ENCODE measurements at regions not wholly inside any gene's neighbourhood (a gene's known extent, or its start where the extent isn't known, plus 50 kb on each side); places are given as distances from the start of the nearest gene placed in this dataset.

DNA sequence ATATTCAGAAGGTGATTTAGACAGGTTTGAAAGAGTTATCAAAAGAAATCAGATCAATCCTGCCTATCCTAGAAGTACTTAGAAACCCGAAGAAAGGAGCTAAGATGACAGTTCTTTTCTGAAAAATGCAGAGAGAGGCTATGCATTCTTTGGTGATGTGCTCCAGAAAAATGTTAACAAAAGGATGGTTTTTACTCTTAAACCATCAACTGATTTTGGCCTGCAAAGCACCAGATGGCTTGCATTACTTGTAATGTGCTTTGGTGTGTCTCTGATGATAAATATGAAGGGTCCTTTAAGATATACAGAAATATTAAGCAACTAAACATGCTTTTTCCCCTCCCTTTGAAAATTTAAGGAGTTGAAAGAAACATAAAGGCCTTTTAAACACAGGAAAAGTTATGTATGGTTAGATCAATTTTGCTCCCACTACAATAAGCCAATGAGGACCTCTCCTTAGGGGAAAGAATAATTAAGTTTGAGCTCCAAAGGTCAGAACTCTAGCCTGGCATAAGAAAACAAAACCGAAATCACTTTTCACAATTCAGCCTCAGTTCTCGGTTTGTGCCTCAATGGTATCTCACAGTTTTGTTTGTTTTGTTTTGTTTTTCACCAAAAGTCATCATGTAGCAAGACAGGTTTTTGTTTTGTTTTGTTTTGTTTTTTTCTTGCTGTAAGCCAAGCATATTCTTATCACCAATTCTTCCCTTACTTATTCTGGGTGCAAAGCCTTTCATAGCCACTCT lies 302.4 kb upstream of the NT5C1B start:
- no peaks in the 10 kb centered on the region for H3K36me3 ChIP-seq (ENCODE audit: control insufficient read depth, insufficient read depth, low read length)
- WGBS, 2 experiments (ENCODE audit: insufficient coverage in 2 of 2): 100% methylated on average over 1 of the region's 3 CpGs; no CpG with 5 or more reads in 1 of the 2 experiments
- H3K27ac ChIP-seq (ENCODE audit: low read depth, low read length, severe bottlenecking): no peak overlapping the region
- H3K9me3 ChIP-seq (ENCODE audit: control insufficient read depth, low read length): no peaks in the 10 kb centered on the region
- no peaks in the 10 kb centered on the region for H3K4me1 ChIP-seq (ENCODE audit: control insufficient read depth, insufficient read depth, low read length, poor library complexity, severe bottlenecking)
- no peak overlapping the region for H3K4me3 ChIP-seq (ENCODE audit: extremely low read depth, insufficient read depth, low read length, poor library complexity, severe bottlenecking)

DNA sequence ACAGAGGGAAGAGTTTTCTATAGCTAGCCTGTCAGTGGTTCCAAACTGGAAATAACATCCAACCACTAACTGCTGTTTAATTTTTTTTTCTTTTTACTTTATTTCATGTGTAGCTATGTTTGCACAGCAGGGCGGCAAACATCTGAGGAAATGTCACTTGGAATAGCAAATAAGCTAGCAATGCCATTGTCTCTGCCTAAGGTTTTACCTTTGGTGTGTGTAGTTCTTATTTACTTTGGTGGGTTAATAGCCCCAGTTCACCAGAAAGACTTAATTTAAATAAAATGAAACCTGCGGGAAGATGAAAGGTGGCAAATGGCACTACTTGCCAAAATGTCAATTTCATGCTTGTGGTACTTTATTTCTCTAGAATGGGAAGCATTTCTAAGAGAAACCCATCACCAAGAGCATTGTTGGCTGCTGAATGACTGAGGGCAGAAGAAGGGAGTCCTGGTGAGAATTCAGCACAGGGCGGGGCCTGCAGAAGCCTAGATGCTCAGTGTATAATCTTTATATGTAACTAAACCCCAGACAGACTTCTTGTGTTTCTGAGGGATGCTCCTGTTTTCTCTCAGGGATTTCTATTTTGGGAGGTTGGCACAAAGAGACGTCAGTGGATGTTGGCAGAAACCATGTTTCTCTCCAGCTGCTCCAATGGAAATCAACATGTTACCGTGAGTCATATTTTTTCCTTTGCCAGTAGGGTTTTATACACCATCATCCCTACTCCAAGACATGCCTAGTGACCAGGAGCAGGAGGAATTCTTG lies 300.4 kb upstream of the NT5C1B start:
- H3K4me3 ChIP-seq (ENCODE audit: extremely low read depth, insufficient read depth, low read length, poor library complexity, severe bottlenecking): no peak overlapping the region
- 83 to 100% methylated on average over 1 of the region's 5 CpGs for whole genome bisulfite sequencing, 2 experiments (ENCODE audit: insufficient coverage in 2 of 2)
- H3K9me3 ChIP-seq (ENCODE audit: control insufficient read depth, low read length): no peaks in the 10 kb centered on the region
- no peaks in the 10 kb centered on the region for H3K4me1 ChIP-seq (ENCODE audit: control insufficient read depth, insufficient read depth, low read length, poor library complexity, severe bottlenecking)
- H3K27ac ChIP-seq (ENCODE audit: low read depth, low read length, severe bottlenecking): no peak overlapping the region
- H3K36me3 ChIP-seq (ENCODE audit: control insufficient read depth, insufficient read depth, low read length): no peaks in the 10 kb centered on the region

DNA sequence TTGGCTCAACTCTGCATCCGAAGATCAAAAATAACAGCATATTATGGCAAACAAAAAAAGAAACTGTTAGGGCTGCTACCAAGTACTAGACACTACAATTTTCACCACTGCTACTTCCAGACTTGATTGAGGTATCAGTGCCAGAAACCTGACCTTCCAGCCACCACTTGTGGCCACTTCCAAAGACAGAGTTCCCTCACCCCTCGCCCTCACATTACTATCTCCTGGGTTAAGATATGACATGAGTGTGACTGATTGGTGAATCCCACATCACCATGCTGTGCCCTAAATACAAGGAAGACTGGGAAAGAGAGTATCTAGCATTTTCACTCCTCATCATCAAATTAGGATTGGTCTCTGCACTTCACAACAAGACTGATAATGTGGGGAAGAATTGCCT lies 296.1 kb upstream of the NT5C1B start:
- H3K4me1 ChIP-seq (ENCODE audit: control insufficient read depth, insufficient read depth, low read length, poor library complexity, severe bottlenecking): no peaks in the 10 kb centered on the region
- H3K4me3 ChIP-seq (ENCODE audit: extremely low read depth, insufficient read depth, low read length, poor library complexity, severe bottlenecking): no peak overlapping the region
- WGBS, 2 experiments (ENCODE audit: insufficient coverage in 2 of 2): 100% methylated on average over 1 of the region's 2 CpGs; no CpG with 5 or more reads in 1 of the 2 experiments
- H3K9me3 ChIP-seq (ENCODE audit: control insufficient read depth, low read length): no peaks in the 10 kb centered on the region
- H3K27ac ChIP-seq (ENCODE audit: low read depth, low read length, severe bottlenecking): no peak overlapping the region
- H3K36me3 ChIP-seq (ENCODE audit: control insufficient read depth, insufficient read depth, low read length): no peaks in the 10 kb centered on the region

DNA sequence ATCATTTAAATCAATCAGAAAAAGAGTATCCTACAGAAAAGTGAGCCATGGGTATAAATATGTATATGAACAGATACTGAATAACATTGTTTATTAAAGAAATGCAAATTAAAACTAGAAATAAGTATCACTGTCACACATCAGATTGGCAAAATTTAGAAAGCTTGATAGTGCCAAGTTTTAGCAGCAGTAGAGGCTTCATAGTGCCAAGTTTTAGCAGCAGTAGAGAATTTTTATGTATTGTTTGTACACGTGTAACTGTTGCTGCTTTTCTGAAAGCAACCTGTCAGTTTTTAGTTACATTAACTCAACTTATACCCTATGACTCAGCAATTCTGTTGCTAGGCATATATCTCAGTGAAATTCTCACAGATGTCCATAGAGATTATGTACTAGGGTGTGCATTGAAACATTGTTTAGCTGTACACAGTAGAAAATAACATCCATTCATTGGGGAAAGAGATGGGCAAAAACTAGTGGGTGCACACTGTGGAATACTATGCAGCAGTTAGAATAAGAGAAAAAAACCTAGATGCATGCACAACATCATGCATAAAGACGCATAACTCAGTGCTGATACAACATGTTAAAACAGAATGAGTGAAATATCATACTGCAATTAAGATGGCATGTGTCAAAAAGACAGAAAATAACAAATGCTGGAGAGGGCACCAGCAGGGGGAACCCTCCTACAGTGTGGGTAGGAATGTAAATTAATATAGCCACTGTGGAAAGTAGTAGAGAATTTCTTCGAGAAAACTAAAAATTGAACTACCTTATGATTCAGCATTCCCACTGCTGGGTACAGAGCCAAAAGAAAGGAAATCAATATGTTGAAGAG lies 294.5 kb upstream of the NT5C1B start:
- Histone ChIP-seq H3K4me3 (ENCODE audit: extremely low read depth, insufficient read depth, low read length, poor library complexity, severe bottlenecking) (no peak overlapping the region), H3K4me1 (ENCODE audit: control insufficient read depth, insufficient read depth, low read length, poor library complexity, severe bottlenecking) (no peaks in the 10 kb centered on the region), H3K27ac (ENCODE audit: low read depth, low read length, severe bottlenecking) (no peak overlapping the region), H3K36me3 (ENCODE audit: control insufficient read depth, insufficient read depth, low read length) (no peaks in the 10 kb centered on the region), H3K9me3 (ENCODE audit: control insufficient read depth, low read length) (no peaks in the 10 kb centered on the region)
- whole genome bisulfite sequencing, 2 experiments (ENCODE audit: insufficient coverage in 2 of 2): 90% methylated on average over 2 of the region's 3 CpGs; no CpG with 5 or more reads in 1 of the 2 experiments

DNA sequence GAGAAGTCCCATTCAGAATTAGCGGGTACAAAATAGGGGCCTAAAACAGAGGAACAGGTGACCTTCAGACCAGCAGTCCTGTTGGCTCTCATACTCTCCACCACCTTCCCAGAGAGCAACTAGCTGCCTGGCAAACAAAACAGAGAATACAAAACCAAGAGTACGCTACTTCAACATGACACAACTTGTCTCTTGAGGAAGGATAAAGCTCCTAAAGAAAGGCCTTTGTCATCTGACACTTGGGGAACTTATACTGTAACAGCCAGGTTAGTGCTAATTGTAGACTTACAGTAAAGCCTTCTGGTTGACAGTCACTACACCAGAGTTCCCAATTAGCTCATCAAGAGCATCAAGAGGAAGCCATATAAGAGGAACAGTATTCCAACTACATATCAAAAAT lies 282.1 kb upstream of the NT5C1B start:
- Histone ChIP-seq H3K4me1 (ENCODE audit: control insufficient read depth, insufficient read depth, low read length, poor library complexity, severe bottlenecking) (no peaks in the 10 kb centered on the region), H3K9me3 (ENCODE audit: control insufficient read depth, low read length) (no peaks in the 10 kb centered on the region), H3K27ac (ENCODE audit: low read depth, low read length, severe bottlenecking) (no peak overlapping the region), H3K4me3 (ENCODE audit: extremely low read depth, insufficient read depth, low read length, poor library complexity, severe bottlenecking) (no peak overlapping the region), H3K36me3 (ENCODE audit: control insufficient read depth, insufficient read depth, low read length) (no peaks in the 10 kb centered on the region)
- 92% methylated on average over 1 of the region's 2 CpGs for WGBS, 2 experiments (ENCODE audit: insufficient coverage in 2 of 2)

DNA sequence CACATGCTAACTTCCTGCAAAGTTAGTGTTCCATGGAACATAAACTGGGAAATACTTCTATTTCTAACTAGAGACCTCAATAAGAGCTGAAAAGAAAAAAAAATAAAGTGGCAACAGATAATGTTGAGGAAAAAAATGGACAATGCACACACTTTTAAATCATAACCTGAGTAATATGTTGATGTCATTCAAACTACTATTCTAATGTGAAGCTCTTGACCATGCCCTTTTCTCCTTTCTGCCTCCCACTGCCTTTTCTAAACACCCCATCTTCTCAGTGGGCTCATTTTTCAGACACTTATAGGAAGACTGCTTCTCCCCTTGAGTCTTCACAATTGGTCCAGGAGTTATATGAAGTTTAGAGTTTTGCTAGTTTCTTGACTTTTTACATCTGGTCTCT lies 280.9 kb upstream of the NT5C1B start:
- H3K4me3 ChIP-seq (ENCODE audit: extremely low read depth, insufficient read depth, low read length, poor library complexity, severe bottlenecking): no peak overlapping the region
- no peak overlapping the region for H3K27ac ChIP-seq (ENCODE audit: low read depth, low read length, severe bottlenecking)
- no peaks in the 10 kb centered on the region for H3K36me3 ChIP-seq (ENCODE audit: control insufficient read depth, insufficient read depth, low read length)
- H3K4me1 ChIP-seq (ENCODE audit: control insufficient read depth, insufficient read depth, low read length, poor library complexity, severe bottlenecking): no peaks in the 10 kb centered on the region
- H3K9me3 ChIP-seq (ENCODE audit: control insufficient read depth, low read length): no peaks in the 10 kb centered on the region

DNA sequence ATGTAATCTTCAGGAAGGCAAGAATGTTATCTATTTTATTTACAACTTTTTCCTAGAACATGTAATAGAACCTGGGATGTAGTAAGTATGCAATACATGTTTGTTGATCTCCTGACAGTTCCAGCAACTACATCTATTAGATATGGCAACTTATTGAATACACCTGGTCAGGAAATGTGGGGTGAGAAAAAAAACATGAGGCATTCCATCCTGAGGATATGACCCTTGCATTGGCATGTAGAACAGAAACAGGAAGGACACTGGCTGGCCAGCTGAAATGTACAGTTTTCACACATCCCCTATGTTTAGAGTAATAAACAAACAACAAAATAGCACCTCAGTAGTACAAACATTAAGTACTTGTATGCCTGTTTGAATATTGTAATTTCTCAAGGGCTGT lies 272.6 kb upstream of the NT5C1B start:
- no peaks in the 10 kb centered on the region for H3K9me3 ChIP-seq (ENCODE audit: control insufficient read depth, low read length)
- no peak overlapping the region for H3K4me3 ChIP-seq (ENCODE audit: extremely low read depth, insufficient read depth, low read length, poor library complexity, severe bottlenecking)
- H3K36me3 ChIP-seq (ENCODE audit: control insufficient read depth, insufficient read depth, low read length): no peaks in the 10 kb centered on the region
- no peak overlapping the region for H3K27ac ChIP-seq (ENCODE audit: low read depth, low read length, severe bottlenecking)
- H3K4me1 ChIP-seq (ENCODE audit: control insufficient read depth, insufficient read depth, low read length, poor library complexity, severe bottlenecking): no peaks in the 10 kb centered on the region

DNA sequence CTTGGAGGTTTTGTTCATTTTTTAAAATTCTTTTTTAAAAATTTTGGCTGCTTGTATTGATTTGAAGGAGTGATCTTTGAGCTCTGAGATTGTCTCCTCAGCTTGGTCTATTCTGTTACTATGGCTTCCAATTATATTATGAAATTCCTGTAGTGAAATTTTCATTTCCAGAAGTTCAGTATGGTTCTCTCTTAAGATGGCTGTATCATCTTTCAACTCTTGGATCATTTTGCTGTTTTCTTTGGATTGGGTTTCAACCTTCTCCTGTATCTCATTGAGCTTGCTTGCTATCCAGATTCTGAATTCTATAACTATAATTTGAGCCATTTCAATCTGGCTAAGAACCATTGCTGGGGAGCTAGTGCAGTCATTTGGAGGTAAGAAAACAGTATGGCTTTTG lies 270.8 kb upstream of the NT5C1B start:
- Histone ChIP-seq H3K27ac (ENCODE audit: low read depth, low read length, severe bottlenecking) (no peak overlapping the region), H3K4me1 (ENCODE audit: control insufficient read depth, insufficient read depth, low read length, poor library complexity, severe bottlenecking) (no peaks in the 10 kb centered on the region), H3K9me3 (ENCODE audit: control insufficient read depth, low read length) (no peaks in the 10 kb centered on the region), H3K4me3 (ENCODE audit: extremely low read depth, insufficient read depth, low read length, poor library complexity, severe bottlenecking) (no peak overlapping the region), H3K36me3 (ENCODE audit: control insufficient read depth, insufficient read depth, low read length) (no peaks in the 10 kb centered on the region)

DNA sequence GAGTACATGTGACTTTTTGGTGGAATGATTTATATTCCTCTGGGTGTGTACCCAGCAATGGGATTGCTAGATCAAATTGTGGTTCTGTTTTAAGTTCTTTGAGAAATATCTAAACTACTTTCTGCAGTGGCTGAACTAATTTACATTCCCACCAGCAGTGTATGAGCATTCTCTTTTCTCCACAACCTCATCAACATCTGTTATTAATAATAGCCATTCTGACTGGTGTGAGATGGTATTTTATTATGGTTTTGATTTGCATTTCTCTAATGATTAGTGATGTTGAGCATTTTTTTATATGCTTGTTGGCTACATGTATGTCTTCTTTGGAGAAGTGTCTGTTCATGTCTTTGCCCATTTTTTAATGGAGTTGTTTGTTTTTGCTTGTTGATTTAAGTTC lies 267.4 kb upstream of the NT5C1B start:
- H3K9me3 ChIP-seq (ENCODE audit: control insufficient read depth, low read length): no peaks in the 10 kb centered on the region
- H3K27ac ChIP-seq (ENCODE audit: low read depth, low read length, severe bottlenecking): no peak overlapping the region

DNA sequence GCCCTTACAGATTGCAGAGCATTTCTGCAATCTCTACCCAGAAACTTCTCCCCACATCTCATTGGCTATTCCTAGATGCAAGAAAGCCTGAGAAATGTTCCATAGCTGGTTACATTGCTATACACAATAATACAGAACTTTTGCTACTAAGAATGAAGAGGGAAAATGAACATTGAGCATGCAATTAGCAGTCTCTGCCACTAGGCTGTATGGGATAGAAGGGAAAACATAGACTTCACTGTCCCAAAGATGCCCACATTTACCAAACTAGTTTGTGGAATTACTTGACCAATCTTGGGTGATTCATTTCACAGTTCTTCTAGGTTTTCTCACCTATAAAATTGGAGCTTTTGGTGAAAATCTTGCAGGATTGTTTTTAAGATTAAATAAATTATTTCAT lies 265.7 kb upstream of the NT5C1B start:
- Histone ChIP-seq H3K27ac (ENCODE audit: low read depth, low read length, severe bottlenecking) (no peak overlapping the region), H3K9me3 (ENCODE audit: control insufficient read depth, low read length) (no peaks in the 10 kb centered on the region), H3K4me3 (ENCODE audit: extremely low read depth, insufficient read depth, low read length, poor library complexity, severe bottlenecking) (no peak overlapping the region), H3K36me3 (ENCODE audit: control insufficient read depth, insufficient read depth, low read length) (no peaks in the 10 kb centered on the region), H3K4me1 (ENCODE audit: control insufficient read depth, insufficient read depth, low read length, poor library complexity, severe bottlenecking) (no peaks in the 10 kb centered on the region)

More for the DNA sequence above, 267.4 kb upstream of the NT5C1B start:
- H3K4me1 ChIP-seq (ENCODE audit: control insufficient read depth, insufficient read depth, low read length, poor library complexity, severe bottlenecking): no peaks in the 10 kb centered on the region
- H3K4me3 ChIP-seq (ENCODE audit: extremely low read depth, insufficient read depth, low read length, poor library complexity, severe bottlenecking): no peak overlapping the region
- H3K36me3 ChIP-seq (ENCODE audit: control insufficient read depth, insufficient read depth, low read length): no peaks in the 10 kb centered on the region
